ENCODE measurements at regions not wholly inside any gene's neighbourhood (a gene's known extent, or its start where the extent isn't known, plus 50 kb on each side); places are given as distances from the start of the nearest gene placed in this dataset.

- TF ChIP-seq EP300 (IDR thresholded peaks at IDR 0.05) (no peak), CTCF (IDR thresholded peaks at IDR 0.05) (no peak), POLR2A (IDR thresholded peaks at IDR 0.05) (no peak)
Observed at GRCh38 chr11:112727341-112727841, 233.8 kb upstream of the NCAM1 start.

All from ovary (tissue), 3 donors.